Body of pancreas (tissue), 4 donors: ENCODE measurements at regions not wholly inside any gene's neighbourhood (a gene's known extent, or its start where the extent isn't known, plus 50 kb on each side); places are given as distances from the start of the nearest gene placed in this dataset.

ENCODE experiments used
- CTCF ChIP-seq, 7 experiments: fragments of 450-650 bp in 4 of 7; fragments of 200-600 bp in 3 of 7; sonication (generic) in 3 of 7; IDR thresholded peaks; one replicate each; pipeline ENCODE4 v1.5.1; 2016 to 2019; ENCODE audit warnings: antibody characterized with exemption in 7 of 7
- POLR2A ChIP-seq, 3 donors: fragments of 450-650 bp; IDR thresholded peaks; one replicate each; pipeline ENCODE4 v1.6.1; 2016; ENCODE audit warnings: antibody characterized with exemption in 3 of 3, mild to moderate bottlenecking in 2 of 3

DNA sequence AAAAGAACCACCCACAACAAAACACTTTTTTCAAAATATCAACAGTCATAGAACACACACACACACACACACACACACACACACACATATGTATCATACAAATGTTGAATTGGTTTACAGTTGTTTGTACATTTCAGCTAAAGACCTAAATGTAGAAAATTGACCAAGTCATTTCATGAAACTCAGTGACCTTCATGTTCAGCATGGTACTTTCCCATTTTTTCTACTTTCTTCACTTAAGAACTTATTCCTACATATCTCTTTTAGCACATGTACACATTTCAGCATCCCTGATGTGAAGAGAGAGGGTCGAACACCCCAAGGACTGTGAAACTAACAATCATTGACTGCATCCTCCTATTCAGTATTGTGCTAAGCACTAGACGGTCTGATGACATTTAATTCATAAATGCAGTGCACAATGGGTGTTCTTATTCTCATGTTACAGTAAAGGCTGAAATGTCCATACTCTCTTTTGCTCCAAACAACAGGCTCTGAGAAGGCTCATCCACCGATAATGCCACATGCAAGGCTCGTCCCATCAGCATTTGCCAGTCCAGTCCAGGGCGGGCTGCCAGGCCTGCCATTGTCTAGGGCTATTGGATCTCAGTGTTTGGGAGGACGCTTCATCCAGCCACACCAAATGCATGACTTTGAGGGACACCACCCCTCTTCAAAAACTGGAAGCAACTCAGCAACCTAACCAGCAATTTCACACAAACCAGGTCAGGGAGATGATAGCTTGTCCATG lies 150.1 kb upstream of the RUNX1 start:
- TF ChIP-seq CTCF (IDR thresholded peaks at IDR 0.05), result no peak
- TF ChIP-seq POLR2A (IDR thresholded peaks at IDR 0.05), result no peak
